Ovary (tissue), 3 donors: ENCODE measurements at regions not wholly inside any gene's neighbourhood (a gene's known extent, or its start where the extent isn't known, plus 50 kb on each side); places are given as distances from the start of the nearest gene placed in this dataset.

ENCODE experiments used
- CTCF ChIP-seq, 3 donors: fragments of 450-650 bp in 2 of 3; fragments of 200-600 bp in 1 of 3; IDR thresholded peaks; one replicate each; pipeline versions ENCODE4 v1.5.1 to v1.8.0; 2016 to 2022; ENCODE audit warnings: antibody characterized with exemption in 3 of 3, mild to moderate bottlenecking in 1 of 3
- EP300 ChIP-seq: sonication (generic); formaldehyde crosslinking; IDR thresholded peaks from one replicate; pipeline ENCODE4 v1.6.1; 2017; ENCODE audit warnings: antibody characterized with exemption
- POLR2A ChIP-seq: fragments of 450-650 bp; IDR thresholded peaks from one replicate; pipeline ENCODE4 v1.6.1; 2017; ENCODE audit warnings: antibody characterized with exemption, mild to moderate bottlenecking, moderate library complexity
- donor health status: DM: no; HTN: no; CAD: no.

DNA sequence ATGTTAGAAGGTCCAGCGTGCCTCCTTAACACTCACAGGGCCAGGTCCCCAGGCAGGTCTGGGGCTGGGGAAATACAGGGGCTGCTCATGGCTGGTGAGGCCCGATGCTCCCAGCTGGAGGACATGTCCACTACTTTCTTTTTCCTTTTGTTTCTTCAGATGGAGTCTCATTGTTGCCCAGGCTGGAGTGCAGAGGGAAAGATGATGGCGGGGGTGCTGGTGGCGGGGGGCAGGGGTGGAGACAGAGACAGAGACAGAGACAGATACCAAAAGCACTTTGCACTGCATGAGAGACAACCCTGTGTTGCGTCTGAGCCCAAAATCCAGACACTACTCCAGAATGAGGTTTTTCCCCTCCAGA lies 211.0 kb downstream of the SH3BP4 start:
- TF ChIP-seq CTCF (IDR thresholded peaks at IDR 0.05) (no peak), POLR2A (no peak), EP300 (no peak)
